Large intestine (tissue), 3 donors: ENCODE measurements at regions not wholly inside any gene's neighbourhood (a gene's known extent, or its start where the extent isn't known, plus 50 kb on each side); places are given as distances from the start of the nearest gene placed in this dataset.

Source experiments
- DNase-seq, 2 donors: peaks; one replicate each; pipeline versions ENCODE4 v3.0.0 to v3.0.0-alpha.2; 2013
- H3K27ac ChIP-seq: one replicate; pipeline ENCODE4 v1.5.1; 2013; ENCODE audit warnings: low read length
- H3K27me3 ChIP-seq: 2 replicates; pipeline ENCODE4 v1.6.1; 2013; ENCODE audit warnings: low read length; ENCODE audit not compliant: control insufficient read depth, insufficient read depth
- H3K36me3 ChIP-seq: 2 replicates; pipeline ENCODE4 v1.6.1; 2013; ENCODE audit warnings: low read length; ENCODE audit not compliant: control insufficient read depth, insufficient read depth
- H3K4me1 ChIP-seq: one replicate; pipeline ENCODE4 v1.6.1; 2013; ENCODE audit warnings: low read length; ENCODE audit not compliant: control insufficient read depth, insufficient read depth
- H3K4me3 ChIP-seq: one replicate; pipeline ENCODE4 v1.5.1; 2013; ENCODE audit warnings: low read length
- H3K9me3 ChIP-seq: one replicate; pipeline ENCODE4 v1.6.1; 2013; ENCODE audit warnings: mild to moderate bottlenecking, low read depth, low read length, moderate library complexity; ENCODE audit not compliant: control insufficient read depth
- WGBS: methylation state at CpG from one replicate; pipeline ENCODE4 v1.1.5; 2013; ENCODE audit warnings: low lambda C conversion rate; ENCODE audit not compliant: insufficient coverage; 5-methylcytosine and 5-hydroxymethylcytosine counted together

- no peak for DNase-seq
- 50% methylated on average over 2 of the region's 5 CpGs for WGBS
- Histone ChIP-seq H3K27me3 (no peaks in the 10 kb centered on the region), H3K4me3 (no peak overlapping the region), H3K36me3 (no peaks in the 10 kb centered on the region), H3K4me1 (peaks cover 3% of the 10 kb centered on the region), H3K27ac (no peak overlapping the region), H3K9me3 (no peaks in the 10 kb centered on the region)
These were observed 261.8 kb upstream of the MYOCD start for GRCh38 chr17:12403881-12404398.

- H3K27ac ChIP-seq = no peak overlapping the region
- no peaks in the 10 kb centered on the region for H3K27me3 ChIP-seq
- H3K4me3 ChIP-seq = no peak overlapping the region
- DNase-seq = no peak
- H3K4me1 ChIP-seq = peaks cover 3% of the 10 kb centered on the region
- no peaks in the 10 kb centered on the region for H3K9me3 ChIP-seq
- H3K36me3 ChIP-seq = no peaks in the 10 kb centered on the region
- 20% methylated on average over 2 of the region's 5 CpGs for WGBS
These were observed 259.0 kb upstream of the MYOCD start for GRCh38 chr17:12406623-12407215.

GRCh38 chr17:12407495-12408252, 258.0 kb upstream of the MYOCD start:
- WGBS = no CpG with 5 or more reads among the region's 5 CpGs
- DNase-seq = no peak
- Histone ChIP-seq H3K36me3 (no peaks in the 10 kb centered on the region), H3K27ac (no peak overlapping the region), H3K27me3 (no peaks in the 10 kb centered on the region), H3K4me3 (no peak overlapping the region), H3K9me3 (no peaks in the 10 kb centered on the region), H3K4me1 (peaks cover 3% of the 10 kb centered on the region)

- H3K27ac ChIP-seq = no peak overlapping the region
- H3K4me3 ChIP-seq = no peak overlapping the region
These were observed 256.6 kb upstream of the MYOCD start for GRCh38 chr17:12409082-12409481.

GRCh38 chr17:12410717-12411116, 255.0 kb upstream of the MYOCD start:
- Histone ChIP-seq H3K4me3 (no peak overlapping the region), H3K27ac (no peak overlapping the region), H3K36me3 (no peaks in the 10 kb centered on the region), H3K27me3 (no peaks in the 10 kb centered on the region), H3K4me1 (peaks cover 3% of the 10 kb centered on the region), H3K9me3 (no peaks in the 10 kb centered on the region)
- WGBS = 76% methylated on average over 3 of the region's 6 CpGs
- DNase-seq = no peak

More at GRCh38 chr17:12409082-12409481, 256.6 kb upstream of the MYOCD start:
- Histone ChIP-seq H3K9me3 (no peaks in the 10 kb centered on the region), H3K36me3 (no peaks in the 10 kb centered on the region), H3K27me3 (no peaks in the 10 kb centered on the region), H3K4me1 (peaks cover 3% of the 10 kb centered on the region)
- no peak for DNase-seq
- 83% methylated on average over 1 of the region's 3 CpGs for WGBS

DNA sequence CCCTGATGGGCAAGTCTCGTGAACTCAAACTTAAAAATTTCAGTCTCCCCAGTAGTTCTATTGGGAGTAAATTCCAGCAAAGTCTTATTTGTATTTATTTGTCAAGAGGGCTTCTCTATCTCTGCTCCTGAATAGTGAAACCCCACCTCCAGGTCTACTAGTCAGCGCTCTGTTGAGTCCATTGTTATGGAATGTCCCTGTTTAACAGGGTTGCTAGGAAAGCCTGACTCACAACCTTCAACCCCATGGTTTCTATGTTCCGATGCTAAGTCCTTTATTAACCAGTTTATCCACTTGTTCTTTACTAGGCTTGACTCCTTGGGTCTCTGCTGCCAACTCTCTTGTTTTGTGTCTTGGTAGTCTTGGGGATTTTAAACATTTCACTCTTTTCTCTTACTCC, 250.7 kb upstream of the MYOCD start:
- no peak for DNase-seq
- Histone ChIP-seq H3K4me3 (no peak overlapping the region), H3K9me3 (no peaks in the 10 kb centered on the region), H3K27me3 (no peaks in the 10 kb centered on the region), H3K27ac (no peak overlapping the region), H3K4me1 (no peaks in the 10 kb centered on the region), H3K36me3 (no peaks in the 10 kb centered on the region)
- 60% methylated on average over 1 of the region's 3 CpGs for WGBS

GRCh38 chr17:12421077-12421476, 244.6 kb upstream of the MYOCD start:
- no peaks in the 10 kb centered on the region for H3K36me3 ChIP-seq
- WGBS = no CpG with 5 or more reads among the region's 5 CpGs
- no peaks in the 10 kb centered on the region for H3K27me3 ChIP-seq
- H3K9me3 ChIP-seq = no peaks in the 10 kb centered on the region
- peaks cover 3% of the 10 kb centered on the region for H3K4me1 ChIP-seq
- DNase-seq = no peak
- H3K27ac ChIP-seq = no peak overlapping the region
- H3K4me3 ChIP-seq = no peak overlapping the region

GRCh38 chr17:12421646-12422306, 243.9 kb upstream of the MYOCD start:
- no peak overlapping the region for H3K27ac ChIP-seq
- DNase-seq = no peak
- no peaks in the 10 kb centered on the region for H3K9me3 ChIP-seq
- no peaks in the 10 kb centered on the region for H3K27me3 ChIP-seq
- no CpG with 5 or more reads among the region's 15 CpGs for WGBS
- H3K4me3 ChIP-seq = no peak overlapping the region
- peaks cover 3% of the 10 kb centered on the region for H3K4me1 ChIP-seq
- no peaks in the 10 kb centered on the region for H3K36me3 ChIP-seq

DNA sequence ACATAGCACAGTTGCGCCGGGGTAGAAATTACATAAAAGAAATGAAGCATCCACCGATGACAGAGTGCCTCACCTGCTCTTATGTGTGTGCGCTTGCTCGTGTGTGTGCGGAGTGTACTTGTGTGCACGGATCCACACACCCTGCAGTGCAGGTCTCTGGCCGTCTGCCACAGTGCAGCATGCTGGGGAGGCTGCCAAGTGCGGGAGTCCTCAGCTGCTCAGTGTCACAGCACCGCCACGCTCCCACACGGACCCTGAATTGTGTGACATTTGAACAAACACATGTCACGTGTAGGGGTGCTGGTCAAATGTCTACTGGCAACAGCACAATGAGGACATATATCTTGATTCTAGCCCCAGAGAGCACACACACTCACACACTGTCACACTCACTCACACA, 243.0 kb upstream of the MYOCD start:
- Histone ChIP-seq H3K4me3 (no peak overlapping the region), H3K27ac (no peak overlapping the region), H3K4me1 (peaks cover 3% of the 10 kb centered on the region), H3K36me3 (no peaks in the 10 kb centered on the region), H3K27me3 (no peaks in the 10 kb centered on the region), H3K9me3 (no peaks in the 10 kb centered on the region)
- WGBS = no CpG with 5 or more reads among the region's 13 CpGs
- DNase-seq = peak in 1 of 2 donors; percentile 30

GRCh38 chr17:12423337-12423736, 242.4 kb upstream of the MYOCD start:
- H3K27me3 ChIP-seq = no peaks in the 10 kb centered on the region
- no peak overlapping the region for H3K4me3 ChIP-seq
- H3K9me3 ChIP-seq = no peaks in the 10 kb centered on the region
- peaks cover 3% of the 10 kb centered on the region for H3K4me1 ChIP-seq
- no peak for DNase-seq
- no peaks in the 10 kb centered on the region for H3K36me3 ChIP-seq
- WGBS = no CpG with 5 or more reads among the region's 7 CpGs
- H3K27ac ChIP-seq = no peak overlapping the region
